ENCODE measurements at regions not wholly inside any gene's neighbourhood (a gene's known extent, or its start where the extent isn't known, plus 50 kb on each side); places are given as distances from the start of the nearest gene placed in this dataset.

DNA sequence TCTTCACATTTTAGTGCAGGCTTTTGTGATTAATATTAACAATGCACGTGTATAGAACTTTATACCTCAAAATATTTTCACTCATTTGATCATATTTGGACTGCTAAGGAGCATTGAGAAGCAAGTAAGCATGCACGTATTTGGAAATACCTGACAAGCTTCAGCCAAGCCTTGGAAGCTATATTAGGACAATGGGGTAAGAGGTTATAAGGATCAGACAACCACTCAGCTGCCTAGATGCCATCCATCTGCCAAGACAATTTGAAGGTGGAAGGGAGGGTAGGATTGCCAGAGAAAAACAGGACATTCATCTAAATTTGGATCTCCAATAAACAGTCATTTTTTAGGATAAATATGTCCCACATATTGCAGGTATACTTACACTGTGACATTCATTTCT, 394.9 kb upstream of the CFAP20DC start:
- DNase-seq (ENCODE audit: low read depth), result no peak
- H3K4me3 ChIP-seq (ENCODE audit: low read length), result no peak overlapping the region
- TF ChIP-seq CTCF (IDR thresholded peaks at IDR 0.05; ENCODE audit: insufficient read depth, low read depth, low read length, missing control alignments), result no peak

GRCh38 chr3:59444294-59444671, 394.5 kb upstream of the CFAP20DC start:
- no peak overlapping the region for H3K4me3 ChIP-seq (ENCODE audit: low read length)
- TF ChIP-seq CTCF (IDR thresholded peaks at IDR 0.05; ENCODE audit: insufficient read depth, low read depth, low read length, missing control alignments), result no peak
- DNase-seq (ENCODE audit: low read depth), result no peak

GRCh38 chr3:59443618-59444293, 393.9 kb upstream of the CFAP20DC start:
- peak; percentile 17 for DNase-seq (ENCODE audit: low read depth)
- no peak for TF ChIP-seq CTCF (IDR thresholded peaks at IDR 0.05; ENCODE audit: insufficient read depth, low read depth, low read length, missing control alignments)
- no peak overlapping the region for H3K4me3 ChIP-seq (ENCODE audit: low read length)

GRCh38 chr3:59442046-59442445, 392.2 kb upstream of the CFAP20DC start:
- H3K4me3 ChIP-seq (ENCODE audit: low read length), result no peak overlapping the region
- no peak for DNase-seq (ENCODE audit: low read depth)
- no peak for TF ChIP-seq CTCF (IDR thresholded peaks at IDR 0.05; ENCODE audit: insufficient read depth, low read depth, low read length, missing control alignments)

DNA sequence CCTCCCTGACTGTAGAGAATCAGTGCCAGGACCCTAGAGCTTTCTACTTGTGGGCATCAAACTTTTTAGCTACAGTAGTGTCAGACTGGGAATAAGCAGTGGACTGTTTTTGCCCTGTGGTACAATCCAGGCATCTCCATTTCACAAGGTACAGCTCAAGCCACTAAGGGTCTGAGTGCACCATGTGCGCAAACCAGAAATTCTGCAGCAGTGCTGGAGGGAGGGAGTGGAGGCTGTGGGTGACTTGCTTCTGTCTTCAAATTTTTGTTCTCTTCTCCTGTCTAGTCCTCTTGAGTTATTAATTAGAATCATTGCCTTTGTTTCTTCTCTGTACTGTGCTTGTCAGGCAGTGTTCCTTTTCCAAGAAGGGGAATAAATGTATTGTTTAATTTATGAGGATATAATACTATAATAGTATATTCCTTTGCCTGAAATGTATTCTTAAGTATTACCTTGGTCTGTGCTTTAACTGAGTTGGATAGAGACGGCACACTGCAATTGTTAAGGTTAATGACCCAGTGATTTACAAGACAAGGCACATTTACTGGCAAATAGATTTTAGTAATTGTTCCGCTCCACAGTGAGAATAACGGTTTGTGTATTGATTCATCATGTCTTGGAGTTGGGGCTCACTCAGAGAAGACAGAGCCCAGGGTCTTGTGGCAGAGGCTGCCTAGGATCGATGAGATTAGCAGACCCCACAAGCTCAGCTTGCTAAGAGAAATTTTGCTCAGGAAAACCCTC, 390.6 kb upstream of the CFAP20DC start:
- no peak for TF ChIP-seq CTCF (IDR thresholded peaks at IDR 0.05; ENCODE audit: insufficient read depth, low read depth, low read length, missing control alignments)
- no peak for DNase-seq (ENCODE audit: low read depth)
- no peak overlapping the region for H3K4me3 ChIP-seq (ENCODE audit: low read length)

DNA sequence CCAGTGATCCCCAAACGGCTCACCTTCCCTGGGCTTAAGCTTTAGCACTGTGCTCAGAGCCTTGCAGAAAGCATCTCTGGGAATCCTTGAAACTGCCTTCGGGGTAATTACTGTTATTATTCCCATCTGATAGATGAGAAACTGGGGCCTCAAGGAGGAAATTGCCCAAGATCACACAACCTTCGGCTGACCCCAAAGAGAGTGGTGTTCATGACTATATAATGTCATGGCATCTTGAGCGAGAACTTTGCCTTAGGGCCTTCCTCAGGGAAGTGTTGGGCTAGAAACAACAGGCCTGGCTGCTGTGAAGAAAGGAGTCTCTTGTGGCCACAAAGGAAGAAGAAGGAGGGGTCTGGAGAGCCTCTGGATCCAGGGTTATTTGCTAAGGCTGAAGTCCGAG, 388.7 kb upstream of the CFAP20DC start:
- TF ChIP-seq CTCF (IDR thresholded peaks at IDR 0.05; ENCODE audit: insufficient read depth, low read depth, low read length, missing control alignments), result no peak
- no peak overlapping the region for H3K4me3 ChIP-seq (ENCODE audit: low read length)
- DNase-seq (ENCODE audit: low read depth), result peak; percentile 61
